Nephron progenitor cell (in vitro differentiated cells): ENCODE measurements at regions not wholly inside any gene's neighbourhood (a gene's known extent, or its start where the extent isn't known, plus 50 kb on each side); places are given as distances from the start of the nearest gene placed in this dataset.
"Not testable (repeated sequence)": the region's sequence is repeated elsewhere in the genome, so short reads cannot be mapped to it uniquely, and the experiment has no call there.

Source experiments
- DNase-seq: peaks from one replicate; pipeline ENCODE4 v3.0.0; 2021
- H3K27ac Mint-ChIP-seq: 2 replicates; pipeline ENCODE4 v1.8.0; 2021; ENCODE audit warnings: mild to moderate bottlenecking, moderate library complexity, mixed read lengths
- H3K27me3 Mint-ChIP-seq: 2 replicates; pipeline ENCODE4 v1.8.0; 2021; ENCODE audit warnings: mild to moderate bottlenecking, low read depth, mixed read lengths; ENCODE audit not compliant: poor library complexity
- H3K36me3 Mint-ChIP-seq: 2 replicates; pipeline ENCODE4 v1.8.0; 2021; ENCODE audit warnings: low read depth, mixed read lengths
- H3K4me1 Mint-ChIP-seq: 2 replicates; pipeline ENCODE4 v1.8.0; 2021; ENCODE audit warnings: mixed read lengths
- H3K4me3 Mint-ChIP-seq: 2 replicates; pipeline ENCODE4 v1.8.0; 2021; ENCODE audit warnings: mild to moderate bottlenecking, moderate library complexity, mixed read lengths
- H3K9me3 Mint-ChIP-seq: 2 replicates; pipeline ENCODE4 v1.8.0; 2021; ENCODE audit warnings: mild to moderate bottlenecking, moderate library complexity, mixed read lengths
- CTCF ChIP-seq: fragments of 200-600 bp; sonication (generic); IDR thresholded peaks from 2 replicates; pipeline ENCODE4 v1.5.0; 2021; ENCODE audit warnings: antibody characterized with exemption

- peaks cover 7% of the 10 kb centered on the region for H3K9me3 Mint-ChIP-seq
- H3K36me3 Mint-ChIP-seq = no peaks in the 10 kb centered on the region
- H3K27me3 Mint-ChIP-seq = peaks cover 4% of the 10 kb centered on the region
- no peak overlapping the region for H3K4me3 Mint-ChIP-seq
- DNase-seq = no peak
- H3K27ac Mint-ChIP-seq = no peak overlapping the region
- H3K4me1 Mint-ChIP-seq = peaks cover 6% of the 10 kb centered on the region
- no peak for TF ChIP-seq CTCF
These were observed 102.3 kb upstream of the GRIN3A start for GRCh38 chr9:101840694-101841188.

- H3K4me1 Mint-ChIP-seq, H3K36me3 Mint-ChIP-seq, DNase-seq, H3K9me3 Mint-ChIP-seq, H3K4me3 Mint-ChIP-seq, H3K27me3 Mint-ChIP-seq, H3K27ac Mint-ChIP-seq: not testable (repeated sequence)
These were observed 100.5 kb upstream of the GRIN3A start for GRCh38 chr9:101838988-101839387.

- Mint-ChIP-seq H3K27me3 (peaks cover 4% of the 10 kb centered on the region), H3K36me3 (no peaks in the 10 kb centered on the region), H3K4me1 (peaks cover 6% of the 10 kb centered on the region), H3K4me3 (no peak overlapping the region), H3K27ac (no peak overlapping the region), H3K9me3 (peaks cover 7% of the 10 kb centered on the region)
- TF ChIP-seq CTCF = no peak
- no peak for DNase-seq
These were observed 97.6 kb upstream of the GRIN3A start for GRCh38 chr9:101836021-101836420.

GRCh38 chr9:101832486-101832885 is 94.0 kb upstream of the GRIN3A start:
- no peak for TF ChIP-seq CTCF
- no peaks in the 10 kb centered on the region for H3K36me3 Mint-ChIP-seq
- no peaks in the 10 kb centered on the region for H3K9me3 Mint-ChIP-seq
- H3K27ac Mint-ChIP-seq = no peak overlapping the region
- no peak overlapping the region for H3K4me3 Mint-ChIP-seq
- DNase-seq = no peak
- no peaks in the 10 kb centered on the region for H3K4me1 Mint-ChIP-seq
- peaks cover 4% of the 10 kb centered on the region for H3K27me3 Mint-ChIP-seq

- H3K27me3 Mint-ChIP-seq, DNase-seq, H3K36me3 Mint-ChIP-seq, H3K4me3 Mint-ChIP-seq, H3K27ac Mint-ChIP-seq, H3K4me1 Mint-ChIP-seq: not testable (repeated sequence)
- H3K9me3 Mint-ChIP-seq = peaks cover 42% of the 10 kb centered on the region
These were observed 83.0 kb upstream of the GRIN3A start for GRCh38 chr9:101821450-101821849.

- not testable (repeated sequence) for H3K36me3 Mint-ChIP-seq, H3K4me3 Mint-ChIP-seq, H3K4me1 Mint-ChIP-seq
These were observed 82.5 kb upstream of the GRIN3A start for GRCh38 chr9:101820983-101821382.

GRCh38 chr9:101814064-101814463 is 75.6 kb upstream of the GRIN3A start:
- H3K27me3 Mint-ChIP-seq = no peaks in the 10 kb centered on the region
- H3K4me3 Mint-ChIP-seq = no peak overlapping the region
- DNase-seq = no peak
- no peak overlapping the region for H3K27ac Mint-ChIP-seq
- H3K9me3 Mint-ChIP-seq = peaks cover 18% of the 10 kb centered on the region
- no peaks in the 10 kb centered on the region for H3K4me1 Mint-ChIP-seq
- no peaks in the 10 kb centered on the region for H3K36me3 Mint-ChIP-seq
- TF ChIP-seq CTCF = no peak

More at GRCh38 chr9:101820983-101821382, 82.5 kb upstream of the GRIN3A start:
- DNase-seq, H3K27ac Mint-ChIP-seq, H3K27me3 Mint-ChIP-seq: not testable (repeated sequence)
- H3K9me3 Mint-ChIP-seq = peaks cover 45% of the 10 kb centered on the region

- DNase-seq, H3K27ac Mint-ChIP-seq, H3K36me3 Mint-ChIP-seq, H3K9me3 Mint-ChIP-seq, H3K4me1 Mint-ChIP-seq, H3K4me3 Mint-ChIP-seq, H3K27me3 Mint-ChIP-seq: not testable (repeated sequence)
These were observed 69.4 kb upstream of the GRIN3A start for GRCh38 chr9:101807879-101808278.
